ENCODE measurements at regions not wholly inside any gene's neighbourhood (a gene's known extent, or its start where the extent isn't known, plus 50 kb on each side); places are given as distances from the start of the nearest gene placed in this dataset.

GRCh38 chr14:101151226-101151926, 247.9 kb upstream of the RTL1 start:
- no peak overlapping the region for H3K4me3 ChIP-seq (ENCODE audit: low read depth, low read length)
- H3K27me3 ChIP-seq (replicated peaks) = no peaks in the 10 kb centered on the region
- no peak for TF ChIP-seq CTCF (IDR thresholded peaks at IDR 0.05; ENCODE audit: low read depth, low read length, missing control alignments)
- DNase-seq = no peak
- no peak overlapping the region for H3K27ac ChIP-seq
- no peaks in the 10 kb centered on the region for H3K36me3 ChIP-seq (replicated peaks)
- in situ Hi-C loops (cut with HindIII; ENCODE audit: low pct_ligation_motif_present, low sequenced_read_pairs) = no loop called here

GRCh38 chr14:101151927-101152305, 248.4 kb upstream of the RTL1 start:
- Histone ChIP-seq H3K4me3 (ENCODE audit: low read depth, low read length) (no peak overlapping the region), H3K36me3 (replicated peaks) (no peaks in the 10 kb centered on the region), H3K27ac (no peak overlapping the region), H3K27me3 (replicated peaks) (no peaks in the 10 kb centered on the region)
- in situ Hi-C loops (cut with HindIII; ENCODE audit: low pct_ligation_motif_present, low sequenced_read_pairs) = no loop called here
- DNase-seq = no peak
- TF ChIP-seq CTCF (IDR thresholded peaks at IDR 0.05; ENCODE audit: low read depth, low read length, missing control alignments) = no peak

- no peak for TF ChIP-seq CTCF (IDR thresholded peaks at IDR 0.05; ENCODE audit: low read depth, low read length, missing control alignments)
- Histone ChIP-seq H3K27ac (no peak overlapping the region), H3K36me3 (replicated peaks) (no peaks in the 10 kb centered on the region), H3K27me3 (replicated peaks) (no peaks in the 10 kb centered on the region), H3K4me3 (ENCODE audit: low read depth, low read length) (no peak overlapping the region)
- DNase-seq = no peak
- in situ Hi-C loops (cut with HindIII; ENCODE audit: low pct_ligation_motif_present, low sequenced_read_pairs) = no loop called here
Measured at GRCh38 chr14:101152855-101153254, 249.3 kb upstream of the RTL1 start.

- H3K27ac ChIP-seq = no peak overlapping the region
- in situ Hi-C loops (cut with HindIII; ENCODE audit: low pct_ligation_motif_present, low sequenced_read_pairs) = no loop called here
- no peak for DNase-seq
- no peaks in the 10 kb centered on the region for H3K36me3 ChIP-seq (replicated peaks)
- H3K27me3 ChIP-seq (replicated peaks) = no peaks in the 10 kb centered on the region
- no peak overlapping the region for H3K4me3 ChIP-seq (ENCODE audit: low read depth, low read length)
- no peak for TF ChIP-seq CTCF (IDR thresholded peaks at IDR 0.05; ENCODE audit: low read depth, low read length, missing control alignments)
Measured at GRCh38 chr14:101153691-101154090, 250.2 kb upstream of the RTL1 start.

GRCh38 chr14:101155575-101155974, 252.1 kb upstream of the RTL1 start:
- no peak for TF ChIP-seq CTCF (IDR thresholded peaks at IDR 0.05; ENCODE audit: low read depth, low read length, missing control alignments)
- H3K4me3 ChIP-seq (ENCODE audit: low read depth, low read length) = no peak overlapping the region
- no peak for DNase-seq
- no peak overlapping the region for H3K27ac ChIP-seq
- in situ Hi-C loops (cut with HindIII; ENCODE audit: low pct_ligation_motif_present, low sequenced_read_pairs) = no loop called here
- no peaks in the 10 kb centered on the region for H3K36me3 ChIP-seq (replicated peaks)
- no peaks in the 10 kb centered on the region for H3K27me3 ChIP-seq (replicated peaks)

- no peak for TF ChIP-seq CTCF (IDR thresholded peaks at IDR 0.05; ENCODE audit: low read depth, low read length, missing control alignments)
- Histone ChIP-seq H3K27me3 (replicated peaks) (no peaks in the 10 kb centered on the region), H3K27ac (no peak overlapping the region), H3K4me3 (ENCODE audit: low read depth, low read length) (no peak overlapping the region), H3K36me3 (replicated peaks) (no peaks in the 10 kb centered on the region)
- DNase-seq = no peak
- in situ Hi-C loops (cut with HindIII; ENCODE audit: low pct_ligation_motif_present, low sequenced_read_pairs) = no loop called here
Measured at GRCh38 chr14:101167428-101167827, 263.9 kb upstream of the RTL1 start.

Measured in brain microvascular endothelial cell (primary cell).